A673 (cell line): ENCODE measurements at regions not wholly inside any gene's neighbourhood (a gene's known extent, or its start where the extent isn't known, plus 50 kb on each side); places are given as distances from the start of the nearest gene placed in this dataset.

Source experiments
- BruUV-seq: library from RNA; stranded (reverse); fragments of 400-500 nt; replicated peaks from 2 replicates; lab custom pipeline; 2021; lab: Mats Ljungman, UMichigan
- CTCF ChIA-PET: fragments of 300-600 bp; sonication (Branson Sonifier 250); formaldehyde crosslinking; loops from one replicate; lab custom pipeline; 2022; ENCODE audit warnings: antibody characterized with exemption; lab: Charles Lee
- POLR2A ChIA-PET: fragments of 300-600 bp; sonication (Branson Sonifier 250); formaldehyde crosslinking; loops from one replicate; lab custom pipeline; 2022; ENCODE audit warnings: antibody characterized with exemption; ENCODE audit not compliant: low non-redundant PET; lab: Charles Lee
- DNase-seq: peaks from one replicate; pipeline ENCODE4 v3.0.0-alpha.2; 2015; ENCODE audit warnings: low spot score
- H3K27ac ChIP-seq: fragments of 200-600 bp; sonication (generic); 2 replicates; pipeline ENCODE4 v1.5.1; 2016; ENCODE audit warnings: mixed run types, low read depth, mild to moderate bottlenecking, mixed read lengths, antibody characterized with exemption, low read length; ENCODE audit not compliant: poor library complexity, severe bottlenecking
- H3K27me3 ChIP-seq: fragments of 200-600 bp; sonication (generic); replicated peaks from 2 replicates; pipeline ENCODE4 v1.6.1; 2017; ENCODE audit warnings: mixed run types, low read depth, mild to moderate bottlenecking, mixed read lengths, antibody characterized with exemption, low read length; ENCODE audit not compliant: insufficient read depth, poor library complexity
- H3K36me3 ChIP-seq: fragments of 200-600 bp; sonication (generic); 2 replicates; pipeline ENCODE4 v1.6.1; 2016; ENCODE audit warnings: mixed run types, mild to moderate bottlenecking, mixed read lengths, antibody characterized with exemption, low read length; ENCODE audit not compliant: insufficient read depth, poor library complexity, severe bottlenecking
- H3K4me1 ChIP-seq: fragments of 200-600 bp; sonication (generic); 2 replicates; pipeline ENCODE4 v1.6.1; 2017; ENCODE audit warnings: mixed run types, mild to moderate bottlenecking, mixed read lengths, antibody characterized with exemption, low read length; ENCODE audit not compliant: insufficient read depth, poor library complexity, severe bottlenecking
- H3K4me3 ChIP-seq: fragments of 200-600 bp; sonication (generic); 2 replicates; pipeline ENCODE4 v1.5.1; 2016; ENCODE audit warnings: low read depth, mixed run types, mild to moderate bottlenecking, mixed read lengths, low read length; ENCODE audit not compliant: poor library complexity, severe bottlenecking
- H3K9me3 ChIP-seq: fragments of 200-600 bp; sonication (generic); 2 replicates; pipeline ENCODE4 v1.6.1; 2016; ENCODE audit warnings: mixed run types, low read depth, mild to moderate bottlenecking, mixed read lengths, antibody characterized with exemption, low read length; ENCODE audit not compliant: poor library complexity, severe bottlenecking
- CTCF ChIP-seq: fragments of 300-800, 200-600 bp; sonication (generic); conservative IDR thresholded peaks from 2 replicates; pipeline ENCODE4 v1.5.1; 2017; ENCODE audit warnings: low read depth, mild to moderate bottlenecking, antibody characterized with exemption, low read length, moderate library complexity, mixed read lengths
- EZH2 ChIP-seq: fragments of 200-600 bp; sonication (generic); IDR thresholded peaks from 2 replicates; pipeline ENCODE4 v1.6.1; 2017; ENCODE audit warnings: borderline replicate concordance, low read depth, mild to moderate bottlenecking, mixed read lengths, antibody characterized with exemption, low read length; ENCODE audit not compliant: poor library complexity, severe bottlenecking
- intact Hi-C: fragments of 100-400 bp; cut with micrococcal nuclease; formaldehyde crosslinking; loops from one replicate; pipeline ENCODE4 v1.10.0; 2022; ENCODE audit not compliant: unreplicated experiment

GRCh38 chr7:81506609-81507008, 263.2 kb downstream of the HGF start:
- Histone ChIP-seq H3K27ac (no peak overlapping the region), H3K4me3 (no peak overlapping the region), H3K4me1 (peaks cover 12% of the 10 kb centered on the region), H3K27me3 (no peaks in the 10 kb centered on the region), H3K9me3 (no peaks in the 10 kb centered on the region), H3K36me3 (no peaks in the 10 kb centered on the region)
- no peak for DNase-seq
- intact Hi-C loops: no loop called here
- ChIA-PET CTCF (no interaction called here), POLR2A (no interaction called here)
- BruUV-seq: no TSS peak
- TF ChIP-seq CTCF: no peak
- TF ChIP-seq EZH2: no peak

GRCh38 chr7:81503771-81504170, 266.1 kb downstream of the HGF start:
- H3K27me3 ChIP-seq: no peaks in the 10 kb centered on the region
- ChIA-PET CTCF (no interaction called here), POLR2A (no interaction called here)
- intact Hi-C loops: loop anchor here (5.0 kb wide), 1 partner anchor 534 kb away; no protein-coding TSS in a partner anchor
- no peak overlapping the region for H3K4me3 ChIP-seq
- no peaks in the 10 kb centered on the region for H3K9me3 ChIP-seq
- BruUV-seq: no TSS peak
- no peak overlapping the region for H3K27ac ChIP-seq
- TF ChIP-seq CTCF: no peak
- H3K36me3 ChIP-seq: no peaks in the 10 kb centered on the region
- peaks cover 23% of the 10 kb centered on the region for H3K4me1 ChIP-seq
- DNase-seq: no peak

- no TSS peak for BruUV-seq
- DNase-seq: no peak
These were observed 266.5 kb downstream of the HGF start for GRCh38 chr7:81503336-81503735.

More at GRCh38 chr7:81503336-81503735, 266.5 kb downstream of the HGF start:
- Histone ChIP-seq H3K4me3 (no peak overlapping the region), H3K27me3 (no peaks in the 10 kb centered on the region), H3K4me1 (peaks cover 27% of the 10 kb centered on the region), H3K27ac (no peak overlapping the region), H3K36me3 (no peaks in the 10 kb centered on the region), H3K9me3 (no peaks in the 10 kb centered on the region)
- ChIA-PET POLR2A (no interaction called here), CTCF (no interaction called here)
- TF ChIP-seq EZH2 (no peak), CTCF (no peak)
- intact Hi-C loops: loop anchor here (5.0 kb wide), 1 partner anchor 534 kb away; no protein-coding TSS in a partner anchor
